DND-41 (cell line): ENCODE measurements at regions not wholly inside any gene's neighbourhood (a gene's known extent, or its start where the extent isn't known, plus 50 kb on each side); places are given as distances from the start of the nearest gene placed in this dataset.

Experiments
- CTCF ChIP-seq: IDR thresholded peaks from 2 replicates; pipeline ENCODE4 v1.5.1; 2012; ENCODE audit warnings: borderline replicate concordance, low read length, moderate library complexity, mild to moderate bottlenecking; ENCODE audit not compliant: poor library complexity, severe bottlenecking; ENCODE audit errors: extremely low read depth
- EZH2 ChIP-seq: IDR thresholded peaks from 3 replicates; pipeline ENCODE4 v1.6.1; 2012; ENCODE audit warnings: borderline replicate concordance, low read depth, mild to moderate bottlenecking, moderate library complexity, low read length, inconsistent platforms; ENCODE audit not compliant: severe bottlenecking

GRCh38 chr2:43028188-43028587 is 198.2 kb downstream of the ZFP36L2 start:
- no peak for TF ChIP-seq CTCF
- no peak for TF ChIP-seq EZH2
